Mesendoderm (in vitro differentiated cells): ENCODE measurements at regions not wholly inside any gene's neighbourhood (a gene's known extent, or its start where the extent isn't known, plus 50 kb on each side); places are given as distances from the start of the nearest gene placed in this dataset.
A peak's percentile ranks its signal among the peaks of the same experiment; 100 is the strongest.

Experiments
- DNase-seq: peaks from one replicate; pipeline ENCODE4 v3.0.0; 2013
- H2AK5ac ChIP-seq: 2 replicates; pipeline ENCODE4 v1.6.1; 2013; ENCODE audit warnings: low read length, inconsistent platforms
- H2BK120ac ChIP-seq: 2 replicates; pipeline ENCODE4 v1.6.1; 2013; ENCODE audit warnings: low read depth, mild to moderate bottlenecking, low read length, moderate library complexity, mixed read lengths
- H2BK15ac ChIP-seq: replicated peaks from 2 replicates; pipeline ENCODE4 v1.6.1; 2013; ENCODE audit warnings: low read depth, mild to moderate bottlenecking, moderate library complexity
- H2BK5ac ChIP-seq: 2 replicates; pipeline ENCODE4 v1.6.1; 2013; ENCODE audit warnings: low read length, inconsistent platforms
- H3K18ac ChIP-seq: 2 replicates; pipeline ENCODE4 v1.6.1; 2013; ENCODE audit warnings: mild to moderate bottlenecking, low read length, mixed read lengths
- H3K23ac ChIP-seq: one replicate; pipeline ENCODE4 v1.6.1; 2013; ENCODE audit warnings: low read length
- H3K27ac ChIP-seq: 2 replicates; pipeline ENCODE4 v1.5.1; 2013; ENCODE audit warnings: low read depth, mild to moderate bottlenecking, inconsistent platforms, low read length, moderate library complexity
- H3K27me3 ChIP-seq: 2 replicates; pipeline ENCODE4 v1.6.1; 2013; ENCODE audit warnings: low read length, control low read depth, mild to moderate bottlenecking, inconsistent platforms; ENCODE audit not compliant: insufficient read depth, poor library complexity
- H3K36me3 ChIP-seq: 2 replicates; pipeline ENCODE4 v1.6.1; 2013; ENCODE audit warnings: low read length, inconsistent platforms; ENCODE audit not compliant: control insufficient read depth, insufficient read depth
- H3K4ac ChIP-seq: one replicate; pipeline ENCODE4 v1.6.1; 2013; ENCODE audit warnings: low read depth, mild to moderate bottlenecking, low read length, moderate library complexity
- H3K4me1 ChIP-seq: 2 replicates; pipeline ENCODE4 v1.6.1; 2013; ENCODE audit warnings: low read depth, low read length, inconsistent platforms; ENCODE audit not compliant: control insufficient read depth
- H3K4me2 ChIP-seq: 2 replicates; pipeline ENCODE4 v1.6.1; 2013; ENCODE audit warnings: low read length
- H3K4me3 ChIP-seq: 2 replicates; pipeline ENCODE4 v1.5.1; 2013; ENCODE audit warnings: mild to moderate bottlenecking, low read length
- H3K56ac ChIP-seq: one replicate; pipeline ENCODE4 v1.6.1; 2013; ENCODE audit warnings: low read length
- H3K79me1 ChIP-seq: 2 replicates; pipeline ENCODE4 v1.6.1; 2013; ENCODE audit warnings: low read length, inconsistent platforms
- H3K79me2 ChIP-seq: 2 replicates; pipeline ENCODE4 v1.6.1; 2013; ENCODE audit warnings: mild to moderate bottlenecking, low read length; ENCODE audit not compliant: control insufficient read depth, insufficient read depth
- H3K9ac ChIP-seq: 2 replicates; pipeline ENCODE4 v1.6.1; 2013; ENCODE audit warnings: low read length, inconsistent platforms
- H4K5ac ChIP-seq: one replicate; pipeline ENCODE4 v1.6.1; 2013; ENCODE audit warnings: low read length
- H4K8ac ChIP-seq: one replicate; pipeline ENCODE4 v1.6.1; 2013; ENCODE audit warnings: low read depth, mild to moderate bottlenecking, control low read depth, low read length, moderate library complexity
- whole genome bisulfite sequencing: extraction: QIAGEN DNeasy Blood & Tissue Kit; methylation state at CpG from one replicate; pipeline ENCODE4 v1.1.7; 2013; ENCODE audit warnings: low lambda C conversion rate, missing lambda C conversion rate; ENCODE audit not compliant: insufficient coverage; ENCODE audit errors: extremely low coverage; 5-methylcytosine and 5-hydroxymethylcytosine counted together

DNA sequence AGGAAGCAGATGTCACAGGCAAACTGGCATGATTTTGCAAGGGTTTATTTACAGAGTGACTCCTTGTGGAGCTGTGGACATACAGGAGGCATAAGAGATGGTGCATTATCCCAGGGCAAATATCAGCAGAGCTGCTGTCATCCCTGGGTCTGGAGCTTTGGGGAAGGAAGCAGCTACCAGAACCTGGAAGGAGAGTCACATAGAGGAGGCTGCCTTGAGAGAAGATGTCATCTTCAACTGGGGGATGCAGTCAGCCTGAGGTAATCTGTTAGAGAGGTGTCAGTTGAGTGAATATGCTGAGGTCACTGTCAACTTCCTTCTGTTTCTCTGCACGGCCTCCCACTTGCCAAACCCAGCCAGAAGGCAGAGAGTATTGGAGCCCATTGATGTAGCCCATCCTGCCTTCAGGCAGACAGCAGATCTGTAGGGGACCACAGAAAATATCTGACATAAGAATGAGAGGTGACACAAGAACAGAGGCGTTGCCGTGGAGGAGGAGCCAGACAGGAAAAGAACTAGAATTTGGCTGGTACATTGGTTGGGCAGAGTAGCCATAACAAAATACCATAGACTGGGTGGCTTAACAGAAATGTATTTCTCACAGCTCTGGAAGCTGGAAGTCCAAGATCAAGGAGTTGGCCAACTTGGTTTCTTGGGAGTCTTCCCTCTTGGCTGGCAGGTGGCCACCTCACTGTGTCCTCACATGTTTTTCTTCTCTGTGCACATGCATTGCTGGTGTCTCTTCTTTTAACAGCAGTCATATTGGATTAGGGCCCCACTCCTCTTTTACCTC, 102.8 kb downstream of the SNX18 start:
- Histone ChIP-seq H2AK5ac (no peak overlapping the region), H3K36me3 (no peaks in the 10 kb centered on the region), H2BK15ac (no peak overlapping the region), H4K8ac (no peak overlapping the region), H4K5ac (no peak overlapping the region), H3K4me1 (no peaks in the 10 kb centered on the region), H3K18ac (no peak overlapping the region), H3K56ac (no peak overlapping the region), H3K79me1 (no peaks in the 10 kb centered on the region), H2BK120ac (no peak overlapping the region), H3K27me3 (no peaks in the 10 kb centered on the region), H3K79me2 (no peaks in the 10 kb centered on the region), H3K27ac (no peak overlapping the region), H3K4me2 (no peak overlapping the region), H3K4ac (no peak overlapping the region), H3K9ac (no peak overlapping the region), H2BK5ac (no peak overlapping the region), H3K4me3 (no peak overlapping the region), H3K23ac (no peak overlapping the region)
- DNase-seq: peak; percentile 29
- whole genome bisulfite sequencing: no CpG with 5 or more reads among the region's 3 CpGs

GRCh38 chr5:54619731-54620130, 102.2 kb downstream of the SNX18 start:
- H4K5ac ChIP-seq: no peak overlapping the region
- no peak overlapping the region for H3K4me3 ChIP-seq
- H2BK5ac ChIP-seq: no peak overlapping the region
- no peaks in the 10 kb centered on the region for H3K79me2 ChIP-seq
- no peak overlapping the region for H3K4ac ChIP-seq
- no peak overlapping the region for H2BK15ac ChIP-seq
- H3K27ac ChIP-seq: no peak overlapping the region
- no peak overlapping the region for H3K9ac ChIP-seq
- no peak overlapping the region for H2AK5ac ChIP-seq
- H4K8ac ChIP-seq: no peak overlapping the region
- H2BK120ac ChIP-seq: no peak overlapping the region
- no peak overlapping the region for H3K56ac ChIP-seq
- WGBS: no CpG with 5 or more reads among the region's 2 CpGs
- H3K79me1 ChIP-seq: no peaks in the 10 kb centered on the region
- no peaks in the 10 kb centered on the region for H3K27me3 ChIP-seq
- DNase-seq: no peak
- no peak overlapping the region for H3K4me2 ChIP-seq
- H3K23ac ChIP-seq: no peak overlapping the region
- H3K18ac ChIP-seq: no peak overlapping the region
- H3K36me3 ChIP-seq: no peaks in the 10 kb centered on the region
- H3K4me1 ChIP-seq: no peaks in the 10 kb centered on the region

DNA sequence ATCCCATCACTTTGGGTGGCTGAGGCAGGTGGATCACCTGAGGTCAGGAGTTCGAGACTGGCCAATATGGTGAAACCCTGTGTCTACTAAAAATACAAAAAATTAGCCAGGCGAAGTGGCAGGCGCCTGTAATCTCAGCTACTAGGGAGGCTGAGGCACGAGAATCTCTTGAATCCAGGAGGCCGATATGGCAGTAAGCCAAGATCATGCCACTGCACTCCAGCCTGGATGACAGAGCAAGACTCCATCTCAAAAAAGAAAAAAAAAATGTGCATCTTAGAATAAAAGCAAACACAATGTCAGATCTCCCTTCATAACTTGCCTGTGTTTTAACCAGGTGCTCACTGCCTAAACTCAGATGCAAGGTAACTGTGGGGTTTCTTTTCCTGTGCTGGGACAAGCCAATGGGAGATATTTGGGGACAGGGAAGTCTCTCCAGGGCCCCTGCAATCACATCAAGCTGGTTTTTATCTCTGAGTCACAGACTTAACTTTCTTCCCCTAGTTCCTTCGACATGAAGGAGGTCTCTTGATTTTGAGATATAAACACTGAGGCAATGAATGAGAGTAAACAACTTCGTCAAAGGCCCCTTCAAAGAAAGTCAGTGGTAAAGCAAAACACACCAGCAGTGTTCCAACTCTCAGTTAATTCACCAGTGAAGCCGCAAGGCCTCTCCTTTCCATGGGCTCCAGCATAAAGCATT, 99.1 kb downstream of the SNX18 start:
- no peak overlapping the region for H3K27ac ChIP-seq
- no peak overlapping the region for H2AK5ac ChIP-seq
- no peaks in the 10 kb centered on the region for H3K27me3 ChIP-seq
- H3K9ac ChIP-seq: no peak overlapping the region
- no peaks in the 10 kb centered on the region for H3K79me1 ChIP-seq
- H2BK5ac ChIP-seq: no peak overlapping the region
- no peak overlapping the region for H3K23ac ChIP-seq
- no peak overlapping the region for H3K4me3 ChIP-seq
- H2BK120ac ChIP-seq: no peak overlapping the region
- no peak overlapping the region for H3K18ac ChIP-seq
- peak overlapping the region; percentile 37 for H2BK15ac ChIP-seq
- H3K79me2 ChIP-seq: no peaks in the 10 kb centered on the region
- DNase-seq: no peak
- H3K4ac ChIP-seq: no peak overlapping the region
- H3K4me2 ChIP-seq: no peak overlapping the region
- no CpG with 5 or more reads among the region's 8 CpGs for WGBS
- H3K56ac ChIP-seq: no peak overlapping the region
- H4K8ac ChIP-seq: no peak overlapping the region
- no peak overlapping the region for H4K5ac ChIP-seq
- no peaks in the 10 kb centered on the region for H3K36me3 ChIP-seq
- no peaks in the 10 kb centered on the region for H3K4me1 ChIP-seq

- Histone ChIP-seq H3K79me2 (no peaks in the 10 kb centered on the region), H3K18ac (no peak overlapping the region), H2AK5ac (no peak overlapping the region), H3K56ac (no peak overlapping the region), H2BK15ac (no peak overlapping the region), H3K27ac (no peak overlapping the region), H3K4me2 (no peak overlapping the region), H2BK5ac (no peak overlapping the region), H3K79me1 (no peaks in the 10 kb centered on the region), H2BK120ac (no peak overlapping the region), H3K36me3 (no peaks in the 10 kb centered on the region), H3K4ac (no peak overlapping the region), H4K8ac (no peak overlapping the region), H3K9ac (no peak overlapping the region), H3K4me3 (no peak overlapping the region), H3K4me1 (peaks cover 2% of the 10 kb centered on the region), H3K23ac (no peak overlapping the region), H3K27me3 (no peaks in the 10 kb centered on the region), H4K5ac (no peak overlapping the region)
- no peak for DNase-seq
- WGBS: no CpG with 5 or more reads among the region's 3 CpGs
Observed at GRCh38 chr5:54616031-54616430, 98.5 kb downstream of the SNX18 start.

GRCh38 chr5:54615381-54615780, 97.8 kb downstream of the SNX18 start:
- no CpG with 5 or more reads among the region's 1 CpG for WGBS

More at GRCh38 chr5:54615381-54615780, 97.8 kb downstream of the SNX18 start:
- H4K5ac ChIP-seq: no peak overlapping the region
- no peak overlapping the region for H3K4me2 ChIP-seq
- H3K18ac ChIP-seq: no peak overlapping the region
- H3K9ac ChIP-seq: no peak overlapping the region
- no peaks in the 10 kb centered on the region for H3K79me1 ChIP-seq
- H3K4me1 ChIP-seq: peaks cover 2% of the 10 kb centered on the region
- H3K56ac ChIP-seq: no peak overlapping the region
- H3K4me3 ChIP-seq: no peak overlapping the region
- H2BK120ac ChIP-seq: no peak overlapping the region
- no peak overlapping the region for H3K23ac ChIP-seq
- no peak for DNase-seq
- no peak overlapping the region for H3K4ac ChIP-seq
- H3K27me3 ChIP-seq: no peaks in the 10 kb centered on the region
- no peak overlapping the region for H2BK5ac ChIP-seq
- H2AK5ac ChIP-seq: no peak overlapping the region
- H2BK15ac ChIP-seq: no peak overlapping the region
- no peaks in the 10 kb centered on the region for H3K79me2 ChIP-seq
- no peaks in the 10 kb centered on the region for H3K36me3 ChIP-seq
- no peak overlapping the region for H3K27ac ChIP-seq
- no peak overlapping the region for H4K8ac ChIP-seq
